MCF 10A (cell line): ENCODE measurements at regions not wholly inside any gene's neighbourhood (a gene's known extent, or its start where the extent isn't known, plus 50 kb on each side); places are given as distances from the start of the nearest gene placed in this dataset.

Experiments used
- BruUV-seq: library from RNA; stranded (reverse); fragments of 400-500 nt; replicated peaks from 2 replicates; lab custom pipeline; 2021; lab: Mats Ljungman, UMichigan
- CTCF ChIA-PET: fragments of 300-600 bp; sonication (Branson Sonifier 250); formaldehyde crosslinking; extraction: SDS; loops from one replicate; lab custom pipeline; 2021; ENCODE audit warnings: antibody characterized with exemption, inconsistent platforms; lab: Yijun Ruan, JAX
- POLR2A ChIA-PET: fragments of 300-600, 350-650 bp; sonication (Branson Sonifier 250); formaldehyde crosslinking; extraction: SDS; loops from one replicate; lab custom pipeline; 2020; ENCODE audit warnings: antibody characterized with exemption, inconsistent platforms; lab: Yijun Ruan, JAX
- DNase-seq: peaks from one replicate; pipeline ENCODE4 v3.0.0-alpha.2; 2018; ENCODE audit not compliant: unreplicated experiment
- H3K27ac Mint-ChIP-seq: one replicate; pipeline ENCODE4 v1.8.0; 2022; ENCODE audit warnings: mild to moderate bottlenecking, low read depth, mixed read lengths; ENCODE audit not compliant: unreplicated experiment
- H3K27me3 Mint-ChIP-seq: one replicate; pipeline ENCODE4 v1.8.0; 2022; ENCODE audit warnings: mixed read lengths; ENCODE audit not compliant: insufficient read depth, unreplicated experiment
- H3K36me3 Mint-ChIP-seq: one replicate; pipeline ENCODE4 v1.8.0; 2022; ENCODE audit warnings: mild to moderate bottlenecking, moderate library complexity, mixed read lengths; ENCODE audit not compliant: insufficient read depth, unreplicated experiment
- H3K4me1 Mint-ChIP-seq: one replicate; pipeline ENCODE4 v1.8.0; 2022; ENCODE audit warnings: mixed read lengths; ENCODE audit not compliant: insufficient read depth, unreplicated experiment
- H3K4me3 Mint-ChIP-seq: one replicate; pipeline ENCODE4 v1.8.0; 2022; ENCODE audit warnings: mild to moderate bottlenecking, moderate library complexity, mixed read lengths; ENCODE audit not compliant: unreplicated experiment
- H3K9me3 Mint-ChIP-seq: one replicate; pipeline ENCODE4 v1.8.0; 2022; ENCODE audit warnings: mixed read lengths; ENCODE audit not compliant: unreplicated experiment
- CTCF ChIP-seq: fragments of 200-600 bp; IDR thresholded peaks from one replicate; pipeline ENCODE4 v1.8.0; 2022; ENCODE audit warnings: antibody characterized with exemption, mild to moderate bottlenecking; ENCODE audit not compliant: unreplicated experiment
- intact Hi-C: fragments of 100-400 bp; cut with micrococcal nuclease; formaldehyde crosslinking; loops from 2 replicates; pipeline ENCODE4 v1.14.1; 2022

- Mint-ChIP-seq H3K36me3 (no peaks in the 10 kb centered on the region), H3K9me3 (no peaks in the 10 kb centered on the region), H3K27ac (peak overlapping the region; percentile 35), H3K27me3 (no peaks in the 10 kb centered on the region), H3K4me3 (no peak overlapping the region), H3K4me1 (peaks cover 22% of the 10 kb centered on the region)
- intact Hi-C loops, result no loop called here
- peak; percentile 10 for DNase-seq
- POLR2A ChIA-PET, result interaction anchor here (0.5 to 1.3 kb wide), 4 partner anchors 20 to 1570 kb away, joined by 3 read pairs; no protein-coding TSS in a partner anchor
- no TSS peak for BruUV-seq
- no peak for TF ChIP-seq CTCF
- CTCF ChIA-PET, result no interaction called here
Observed at GRCh38 chr11:41789376-41789775, 329.9 kb upstream of the LRRC4C start.

GRCh38 chr11:41795004-41795403 is 335.6 kb upstream of the LRRC4C start:
- H3K4me3 Mint-ChIP-seq, result no peak overlapping the region
- POLR2A ChIA-PET, result no interaction called here

GRCh38 chr11:41799754-41800153 is 340.3 kb upstream of the LRRC4C start:
- no TSS peak for BruUV-seq
- H3K27me3 Mint-ChIP-seq, result no peaks in the 10 kb centered on the region
- intact Hi-C loops, result no loop called here
- no peaks in the 10 kb centered on the region for H3K36me3 Mint-ChIP-seq
- no peak overlapping the region for H3K27ac Mint-ChIP-seq
- H3K4me1 Mint-ChIP-seq, result no peaks in the 10 kb centered on the region
- H3K4me3 Mint-ChIP-seq, result no peak overlapping the region
- CTCF ChIA-PET, result no interaction called here
- no peak for DNase-seq
- POLR2A ChIA-PET, result interaction anchor here (0.7 kb wide), 1 partner anchor 69 kb away, joined by 3 read pairs; no protein-coding TSS in a partner anchor
- no peaks in the 10 kb centered on the region for H3K9me3 Mint-ChIP-seq
- TF ChIP-seq CTCF, result no peak

More at GRCh38 chr11:41795004-41795403, 335.6 kb upstream of the LRRC4C start:
- no peaks in the 10 kb centered on the region for H3K36me3 Mint-ChIP-seq
- CTCF ChIA-PET, result no interaction called here
- no TSS peak for BruUV-seq
- peak; percentile 9 for DNase-seq
- intact Hi-C loops, result no loop called here
- H3K9me3 Mint-ChIP-seq, result no peaks in the 10 kb centered on the region
- H3K27me3 Mint-ChIP-seq, result no peaks in the 10 kb centered on the region
- no peaks in the 10 kb centered on the region for H3K4me1 Mint-ChIP-seq
- H3K27ac Mint-ChIP-seq, result no peak overlapping the region
- no peak for TF ChIP-seq CTCF

- no peak overlapping the region for H3K27ac Mint-ChIP-seq
- POLR2A ChIA-PET, result no interaction called here
- H3K4me1 Mint-ChIP-seq, result no peaks in the 10 kb centered on the region
- CTCF ChIA-PET, result no interaction called here
- no peaks in the 10 kb centered on the region for H3K9me3 Mint-ChIP-seq
- no peaks in the 10 kb centered on the region for H3K27me3 Mint-ChIP-seq
- DNase-seq, result no peak
- no TSS peak for BruUV-seq
- H3K36me3 Mint-ChIP-seq, result no peaks in the 10 kb centered on the region
- intact Hi-C loops, result no loop called here
- H3K4me3 Mint-ChIP-seq, result no peak overlapping the region
- no peak for TF ChIP-seq CTCF
Observed at GRCh38 chr11:41803895-41804294, 344.4 kb upstream of the LRRC4C start.
